Cardiac septum (tissue), 1 donor: ENCODE measurements at regions not wholly inside any gene's neighbourhood (a gene's known extent, or its start where the extent isn't known, plus 50 kb on each side); places are given as distances from the start of the nearest gene placed in this dataset.

Experiments
- DNase-seq: peaks from one replicate; pipeline ENCODE4 v3.0.0-alpha.2; 2020; ENCODE audit warnings: low spot score
- intact Hi-C: fragments of 100-400 bp; cut with DNase I; formaldehyde crosslinking; loops from one replicate; pipeline ENCODE4 v1.14.0; 2022
- donor health status: DM: no; HTN: no; CAD: no.

DNA sequence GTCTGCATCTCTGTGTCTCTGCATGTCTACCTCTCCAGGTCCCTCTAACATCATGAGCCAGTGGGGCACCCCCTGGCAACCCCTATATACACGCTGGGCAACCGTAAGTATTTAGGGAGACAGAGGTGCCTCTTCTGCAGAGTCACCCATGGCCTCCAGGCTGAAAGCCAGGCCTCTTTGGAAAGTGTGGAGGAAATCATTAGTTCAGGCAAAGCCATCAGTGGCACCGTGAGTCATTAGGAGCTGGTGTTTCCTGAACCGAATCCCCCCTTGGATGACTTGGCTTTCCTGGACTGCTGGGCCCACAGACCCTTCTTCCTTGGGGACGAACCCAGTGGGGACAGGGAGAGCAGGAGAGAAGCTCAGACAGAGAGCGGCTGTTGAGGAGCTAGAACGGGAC lies 174.8 kb downstream of the OLFM1 start:
- intact Hi-C loops: no loop called here

DNA sequence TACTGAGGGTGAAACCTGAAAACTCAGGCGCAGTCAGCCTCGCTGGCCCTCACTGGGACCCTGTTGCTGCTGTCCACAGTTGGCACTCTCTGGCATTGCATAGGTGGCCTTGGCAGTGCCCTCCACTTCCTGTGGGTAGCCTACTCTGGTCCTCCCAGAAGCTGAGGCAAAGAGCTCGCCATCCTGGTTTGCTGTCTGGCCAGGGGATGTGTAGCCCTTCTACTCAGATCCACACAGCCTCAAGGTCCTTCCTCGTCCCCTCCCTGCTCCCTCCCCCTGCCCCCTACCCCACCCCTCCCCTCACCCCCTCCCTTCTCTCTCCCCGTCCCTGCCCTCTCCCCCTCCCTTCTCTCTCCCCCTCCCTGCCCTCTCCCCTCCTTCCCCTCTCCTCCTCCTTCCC lies 176.0 kb downstream of the OLFM1 start:
- intact Hi-C loops: no loop called here
- DNase-seq: no peak

More for the DNA sequence above, 174.8 kb downstream of the OLFM1 start:
- no peak for DNase-seq

DNA sequence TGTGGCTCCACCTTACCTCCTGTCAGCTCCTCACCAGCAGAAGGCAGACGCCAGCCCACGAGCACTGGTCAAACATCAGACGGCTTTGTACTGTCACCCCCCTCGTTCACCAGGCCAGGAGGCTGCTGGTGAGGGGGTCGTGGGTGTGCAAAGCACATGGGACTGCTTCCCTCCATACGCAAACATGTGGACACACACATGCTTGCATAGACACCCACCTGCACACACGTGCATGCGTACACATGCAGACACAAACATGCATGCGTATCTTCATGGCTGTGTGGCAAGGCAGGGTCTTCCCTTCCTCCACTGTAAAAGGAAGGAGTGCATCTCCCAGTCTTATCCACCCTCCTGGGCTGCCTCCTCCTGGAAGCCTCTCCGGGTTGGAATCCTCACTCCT lies 178.5 kb downstream of the OLFM1 start:
- DNase-seq: no peak
- intact Hi-C loops: no loop called here

DNA sequence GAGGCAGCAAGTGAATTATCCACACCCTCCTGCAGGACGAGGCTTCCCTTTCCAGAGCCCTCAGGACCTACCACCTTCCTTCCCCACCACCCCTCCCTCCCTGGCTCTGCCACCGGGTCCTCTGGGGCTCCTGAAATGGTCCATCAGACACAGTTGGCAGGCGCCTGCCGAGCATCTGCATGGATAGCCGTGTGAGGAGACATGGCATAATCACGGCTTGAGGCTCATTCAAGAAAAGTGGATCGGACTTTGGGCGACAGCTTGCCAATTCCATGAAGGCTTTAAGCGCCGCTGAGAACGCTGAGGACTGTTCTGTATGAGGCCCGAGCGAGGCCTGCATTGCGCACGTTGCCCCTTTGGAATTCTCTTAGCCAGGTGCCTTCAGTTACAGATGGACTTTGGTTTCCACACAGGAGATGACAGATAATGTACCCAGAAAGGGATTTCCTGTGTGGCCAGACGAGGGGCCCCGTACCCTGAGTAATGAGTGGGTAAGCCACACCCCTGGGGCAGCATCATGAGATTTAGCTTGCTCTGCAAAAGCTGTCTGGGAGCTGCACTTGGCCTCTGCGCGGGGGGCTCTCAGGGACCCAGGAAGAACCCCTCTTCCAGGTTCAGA lies 179.8 kb downstream of the OLFM1 start:
- DNase-seq: no peak
- intact Hi-C loops: no loop called here

DNA sequence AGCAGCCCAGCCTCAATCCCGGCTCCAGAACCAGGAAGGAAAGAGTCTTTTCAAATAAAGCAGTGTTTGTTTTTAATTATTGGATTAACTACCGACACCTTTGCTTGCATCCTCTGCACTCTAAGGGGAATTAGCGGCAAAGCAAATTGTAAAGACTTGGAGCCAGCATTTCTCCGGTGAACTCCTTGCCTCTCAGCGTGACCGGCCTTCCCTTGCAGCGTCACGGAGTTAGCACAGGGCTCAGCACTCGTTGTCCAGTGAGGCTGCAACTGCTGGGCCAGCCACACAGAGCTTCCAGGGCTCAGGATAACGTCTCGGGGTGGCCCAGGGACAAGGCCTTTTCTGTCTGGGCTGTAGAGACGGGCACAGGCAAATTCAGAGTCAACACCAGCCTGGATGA lies 180.6 kb downstream of the OLFM1 start:
- no peak for DNase-seq
- intact Hi-C loops: no loop called here

DNA sequence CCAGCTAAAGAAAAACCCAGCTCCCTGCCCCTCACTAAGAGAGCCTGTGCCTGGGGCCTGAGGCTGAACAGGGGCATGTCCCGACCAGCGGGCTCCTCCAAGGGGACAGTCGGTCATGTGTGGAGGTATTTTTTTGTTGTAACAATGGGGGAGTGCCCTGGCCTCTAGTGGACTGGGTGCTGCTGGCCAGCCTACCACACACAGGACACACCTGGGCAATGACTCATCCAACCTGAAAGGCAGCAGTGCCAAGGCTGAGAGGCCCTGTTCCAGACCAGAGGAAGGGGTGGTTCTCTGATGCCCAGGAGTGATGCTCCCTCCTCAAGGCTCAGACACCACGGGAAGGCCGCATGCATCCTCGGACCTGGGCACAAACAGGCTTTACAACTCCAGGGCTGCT lies 181.5 kb downstream of the OLFM1 start:
- DNase-seq: no peak
- intact Hi-C loops: no loop called here

DNA sequence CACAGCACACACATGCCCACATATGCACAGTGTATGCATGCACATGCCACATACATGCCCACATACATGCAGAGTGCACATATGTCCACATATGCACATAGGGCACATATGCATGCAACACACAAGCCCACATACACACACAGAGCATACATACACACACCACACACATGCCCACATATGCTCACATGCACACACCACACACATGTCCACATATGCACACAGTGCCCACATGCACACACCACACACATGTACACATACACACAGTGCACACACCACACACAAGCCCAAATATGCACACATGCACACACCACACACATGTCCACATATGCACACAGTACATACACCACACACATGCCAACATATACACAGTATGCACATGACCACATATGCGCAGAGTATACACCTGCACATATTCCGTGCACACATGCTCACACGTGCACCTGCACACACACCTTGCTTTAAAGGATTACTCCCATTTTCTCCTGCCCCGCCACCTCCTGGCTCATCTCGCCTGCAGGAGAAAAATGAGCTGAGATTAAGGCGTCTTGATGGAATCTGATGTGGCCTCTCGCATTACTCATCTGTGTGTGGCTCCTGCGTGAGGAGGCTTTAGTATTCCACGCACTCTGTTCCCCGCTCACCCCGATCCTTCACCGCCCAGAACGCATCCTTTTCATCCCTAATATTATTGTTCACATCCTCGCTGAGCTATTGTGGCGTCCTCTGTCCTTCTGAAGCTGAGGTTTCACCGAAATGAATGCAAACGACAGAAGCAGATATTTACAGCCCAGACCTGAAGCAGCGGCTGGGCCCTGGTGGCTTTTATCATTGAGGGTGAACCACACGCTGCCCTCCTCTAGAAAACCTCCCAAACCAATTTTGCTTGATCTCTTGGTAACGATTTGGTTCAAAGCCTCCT lies 182.7 kb downstream of the OLFM1 start:
- DNase-seq: no peak
- intact Hi-C loops: no loop called here

DNA sequence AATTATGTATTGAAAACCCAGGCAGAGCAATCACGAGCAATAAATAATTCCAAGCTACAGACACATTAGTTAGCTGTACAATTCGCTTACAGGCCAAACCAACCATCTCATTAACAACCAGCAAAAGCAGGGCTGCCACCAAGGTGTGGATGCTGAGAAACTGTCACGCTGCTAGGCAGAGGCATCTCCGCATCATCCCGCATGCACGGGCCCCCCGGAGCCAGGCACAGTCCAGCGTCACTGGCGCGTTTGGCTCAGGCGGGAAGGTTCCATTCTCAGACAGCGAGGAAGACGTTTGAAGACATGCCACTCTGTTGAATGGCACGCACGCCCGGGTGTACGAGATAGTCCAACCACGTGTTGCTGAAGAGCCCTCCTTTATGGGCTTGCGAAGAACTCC lies 184.0 kb downstream of the OLFM1 start:
- intact Hi-C loops: no loop called here
- no peak for DNase-seq

DNA sequence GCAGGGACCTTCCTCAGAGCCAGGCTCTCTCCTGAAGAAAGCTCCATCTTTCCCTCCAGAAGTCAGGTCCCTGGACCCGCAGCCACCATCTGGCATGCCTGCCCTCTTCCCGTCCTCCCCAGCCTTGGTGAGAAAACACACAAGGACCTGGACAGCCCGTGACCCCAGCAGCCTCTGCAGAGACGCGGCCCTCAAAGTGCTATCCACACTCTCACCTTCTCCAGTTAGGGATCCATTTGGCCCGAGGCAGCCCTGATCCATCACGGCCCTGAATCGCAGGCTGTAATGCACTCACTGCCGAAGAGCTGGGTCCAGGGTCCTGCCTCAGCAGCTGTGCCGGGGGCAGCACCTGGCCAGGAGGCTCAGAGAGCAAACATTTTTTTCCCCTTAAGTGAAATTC lies 185.1 kb downstream of the OLFM1 start:
- no peak for DNase-seq
- intact Hi-C loops: no loop called here

DNA sequence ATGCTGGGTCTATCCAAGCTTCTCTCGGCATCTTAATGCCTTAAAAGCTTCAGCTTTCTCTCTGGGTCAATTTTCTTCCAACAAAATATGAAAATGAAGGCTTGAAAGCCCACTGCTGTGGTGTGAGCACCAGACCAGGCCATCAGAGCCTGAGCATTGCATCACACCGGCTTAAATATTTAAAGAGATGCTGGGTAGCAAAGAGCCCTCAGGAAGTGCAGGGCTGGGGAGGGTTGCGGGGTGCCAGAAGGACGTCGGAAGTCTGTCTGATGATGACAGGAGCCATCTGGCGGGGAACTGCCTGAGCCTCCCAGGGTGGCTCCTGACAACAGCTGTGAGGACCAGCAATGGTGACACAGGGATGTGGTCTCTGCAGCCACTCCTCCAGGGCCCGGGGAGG lies 185.5 kb downstream of the OLFM1 start:
- intact Hi-C loops: no loop called here
- no peak for DNase-seq

DNA sequence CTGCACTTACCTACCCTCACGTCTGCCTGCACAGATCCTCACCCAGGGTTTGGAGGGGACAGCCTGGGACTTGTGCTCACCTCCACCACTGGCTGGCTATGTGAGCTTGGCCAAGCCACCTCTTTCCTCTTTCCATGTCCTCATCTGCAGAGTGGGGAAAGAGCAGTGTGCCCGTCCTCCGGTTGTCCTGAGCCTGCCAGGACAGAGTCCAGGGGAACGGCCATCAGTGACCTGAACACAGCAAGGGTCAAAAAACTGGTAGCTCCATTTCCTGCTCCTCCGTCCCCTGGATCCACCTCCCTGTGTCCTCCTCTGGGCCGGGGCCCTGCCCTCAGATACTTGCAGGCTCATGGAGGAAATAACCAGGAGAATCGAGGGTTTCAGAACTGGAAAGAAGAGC lies 187.7 kb downstream of the OLFM1 start:
- intact Hi-C loops: no loop called here

DNA sequence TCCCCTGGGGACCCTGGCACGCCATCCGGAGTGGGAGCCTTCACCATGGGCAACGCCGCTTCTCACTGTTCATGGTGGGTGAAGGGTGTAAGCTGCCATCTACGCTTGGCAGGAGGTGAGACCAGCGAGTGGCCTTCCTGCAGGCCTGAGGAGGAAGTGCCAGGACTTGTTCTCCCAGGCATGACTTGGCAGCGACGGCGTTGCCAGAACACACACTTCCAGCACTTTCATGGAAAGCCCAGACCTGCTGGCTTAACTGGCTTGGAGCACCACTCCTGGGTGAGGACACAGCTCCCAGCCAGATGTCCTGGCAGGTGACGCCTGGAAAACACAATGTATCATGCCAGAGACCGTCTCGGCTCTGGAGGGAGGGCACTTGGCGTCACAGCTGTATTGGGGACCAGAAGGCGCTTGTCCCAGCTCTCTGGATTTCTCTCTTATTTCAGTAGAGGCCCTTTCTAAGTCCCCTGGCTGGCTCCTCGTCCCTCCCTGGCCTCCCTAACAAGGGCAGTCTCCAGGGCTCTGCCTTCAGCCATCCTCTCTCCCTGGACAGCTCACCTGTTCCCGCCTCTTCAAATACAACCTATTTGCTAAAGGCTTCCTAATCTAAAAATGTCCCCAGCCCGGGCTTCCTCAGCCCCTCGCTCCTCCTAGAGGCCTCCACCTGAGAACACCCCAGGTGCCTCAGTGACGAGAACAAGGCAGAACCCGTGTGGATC lies 188.3 kb downstream of the OLFM1 start:
- no peak for DNase-seq
- intact Hi-C loops: no loop called here

More for the DNA sequence above, 187.7 kb downstream of the OLFM1 start:
- no peak for DNase-seq

DNA sequence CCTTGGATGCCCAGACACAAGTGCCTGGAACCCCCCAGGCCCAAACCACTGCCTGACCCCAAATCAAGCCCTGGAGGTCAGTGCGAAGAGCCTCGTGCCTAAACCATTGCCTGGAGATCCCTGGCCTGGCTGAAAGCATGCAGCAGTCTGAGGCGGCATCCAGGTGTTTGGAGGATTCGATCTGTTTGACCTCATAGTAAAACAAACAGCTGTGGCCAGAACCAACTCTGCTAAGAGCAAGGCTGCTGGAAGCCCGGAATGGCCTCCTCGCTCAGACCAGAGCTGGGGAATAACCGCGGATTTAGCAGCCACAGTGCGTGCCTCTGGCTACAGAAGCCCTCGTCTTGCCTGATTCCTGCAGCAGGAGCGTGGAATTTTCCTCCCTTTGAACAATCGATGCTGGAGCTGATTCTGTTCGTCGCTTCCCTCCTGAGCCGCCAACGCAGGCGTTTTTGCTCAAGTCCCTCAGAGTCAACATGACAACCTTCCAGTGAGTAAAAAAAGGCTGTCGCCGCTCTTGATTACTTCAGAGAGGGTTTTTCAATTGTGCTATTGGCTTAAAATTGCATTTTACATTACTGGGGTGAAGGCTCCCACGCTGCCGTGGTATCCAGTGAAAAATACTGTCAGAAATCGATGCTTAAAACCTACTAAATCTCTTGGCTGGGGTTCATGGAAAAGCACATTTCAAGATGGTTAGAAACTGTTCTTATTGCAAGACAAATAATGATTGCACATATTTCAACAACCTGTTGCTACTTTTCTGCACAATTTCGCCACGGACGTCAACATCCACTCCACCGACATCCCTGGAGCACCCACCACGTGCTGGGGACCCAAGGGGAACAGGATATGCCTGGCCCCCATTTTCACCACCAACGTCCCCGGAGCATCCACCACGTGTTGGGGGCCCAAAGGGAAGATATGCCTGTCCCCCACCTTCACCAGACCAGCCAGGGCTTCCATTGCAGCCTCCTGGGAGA lies 190.0 kb downstream of the OLFM1 start:
- intact Hi-C loops: no loop called here

DNA sequence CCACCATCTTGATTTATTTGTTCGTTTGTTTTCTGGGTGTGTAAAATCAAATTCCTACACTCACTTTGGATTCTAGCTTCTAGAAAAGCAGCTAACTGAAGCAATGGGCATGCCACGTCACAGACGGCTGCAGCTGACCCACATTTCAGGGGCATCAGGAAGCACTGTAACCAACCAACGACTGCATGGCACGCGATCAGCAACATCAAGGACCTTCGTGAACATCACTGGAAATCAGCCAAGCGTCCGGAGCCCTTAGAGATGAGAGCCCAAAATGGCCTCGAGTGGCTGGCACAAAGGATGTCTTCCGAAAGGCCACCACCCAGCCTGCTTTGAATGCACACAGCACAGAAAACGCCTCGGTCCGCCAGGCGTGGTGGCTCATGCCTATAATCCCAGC lies 191.1 kb downstream of the OLFM1 start:
- intact Hi-C loops: no loop called here
- no peak for DNase-seq

More for the DNA sequence above, 190.0 kb downstream of the OLFM1 start:
- no peak for DNase-seq

DNA sequence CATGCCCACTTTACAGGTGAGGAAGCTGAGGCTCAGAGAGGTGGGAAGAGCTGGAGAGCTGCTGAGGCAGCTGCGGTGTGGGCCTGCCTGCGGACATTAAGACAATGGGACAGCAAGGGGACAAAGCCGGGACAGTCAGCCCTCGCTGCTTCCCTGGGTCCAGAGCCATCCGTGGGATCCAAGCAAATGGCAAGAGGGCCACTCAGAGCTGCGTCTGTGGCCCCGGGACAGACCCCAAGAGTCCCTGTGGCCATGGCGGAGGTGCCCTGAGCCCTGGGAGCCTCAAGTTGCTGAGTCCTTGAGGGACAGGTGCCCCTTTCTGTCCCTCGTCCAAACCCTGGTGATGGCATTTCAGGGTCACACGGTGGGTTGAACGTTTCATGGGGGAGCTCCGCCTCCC lies 191.9 kb downstream of the OLFM1 start:
- no peak for DNase-seq
- intact Hi-C loops: no loop called here

DNA sequence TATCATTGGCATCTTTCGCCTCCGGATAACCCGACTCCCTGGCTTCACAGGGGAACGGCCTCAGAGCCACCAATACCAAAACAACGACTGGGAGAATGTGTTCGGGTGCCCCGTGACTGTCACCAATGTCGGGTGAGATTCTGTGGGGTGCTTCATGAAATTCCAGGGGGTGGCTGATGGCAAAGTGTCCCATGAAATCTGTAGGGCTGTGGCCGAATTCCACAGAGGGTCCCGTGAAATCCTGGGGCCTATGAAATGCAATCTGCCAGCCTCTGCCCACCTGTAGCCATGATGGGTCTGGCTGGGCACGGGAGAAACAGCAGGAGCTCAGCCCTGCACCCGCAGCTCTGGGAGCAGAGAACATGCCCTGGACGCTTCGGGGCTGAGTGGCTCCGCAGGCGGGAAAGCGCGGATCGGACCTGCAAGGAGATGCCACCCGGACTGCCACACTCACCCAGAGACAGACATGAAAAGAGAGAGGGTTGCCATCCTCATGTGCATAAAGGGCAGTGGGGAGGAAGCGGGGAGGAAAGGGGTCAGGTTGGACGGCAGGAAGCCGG lies 192.4 kb downstream of the OLFM1 start:
- no peak for DNase-seq
- intact Hi-C loops: no loop called here

DNA sequence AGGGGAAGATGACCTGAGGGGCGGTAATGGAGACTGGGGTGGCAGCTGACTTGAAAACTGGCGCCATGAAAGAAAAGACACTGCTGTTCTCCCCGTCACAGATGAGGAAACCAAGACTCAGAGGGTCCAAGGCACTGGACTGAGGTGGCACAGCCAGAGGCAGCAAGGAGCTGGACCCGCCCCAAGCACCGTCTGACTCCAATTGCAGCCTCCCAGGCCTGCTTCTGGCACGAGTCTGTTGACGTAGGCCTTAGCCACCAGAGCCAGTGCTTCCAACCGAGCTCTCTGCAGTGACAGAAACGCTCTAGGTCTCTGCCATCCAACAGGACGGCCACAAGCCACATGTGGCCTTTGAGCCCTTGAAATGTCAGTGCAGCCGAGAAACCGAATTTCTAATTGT lies 193.2 kb downstream of the OLFM1 start:
- DNase-seq: no peak
- intact Hi-C loops: no loop called here

DNA sequence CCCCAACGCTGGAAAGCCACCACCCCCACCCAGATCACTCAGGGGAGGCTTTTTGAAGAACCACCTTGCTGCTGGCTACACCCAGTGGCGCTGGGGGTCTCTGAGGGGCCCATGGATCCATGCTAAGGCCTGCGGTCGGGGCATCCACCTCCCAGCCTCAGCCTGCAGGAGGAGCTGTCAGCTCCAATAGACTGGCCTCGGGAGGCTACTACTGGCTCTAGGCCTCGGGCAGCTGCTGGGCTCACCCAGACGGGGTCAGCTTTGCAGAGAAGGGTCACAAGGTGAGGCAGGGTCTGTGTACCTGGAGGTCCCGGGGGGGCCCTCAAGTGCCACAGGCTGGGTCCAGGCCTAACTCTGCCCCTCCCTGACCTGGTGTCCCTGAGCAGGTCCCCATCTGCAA lies 193.7 kb downstream of the OLFM1 start:
- DNase-seq: no peak
- intact Hi-C loops: no loop called here
